ENCODE measurements at regions not wholly inside any gene's neighbourhood (a gene's known extent, or its start where the extent isn't known, plus 50 kb on each side); places are given as distances from the start of the nearest gene placed in this dataset.

DNA sequence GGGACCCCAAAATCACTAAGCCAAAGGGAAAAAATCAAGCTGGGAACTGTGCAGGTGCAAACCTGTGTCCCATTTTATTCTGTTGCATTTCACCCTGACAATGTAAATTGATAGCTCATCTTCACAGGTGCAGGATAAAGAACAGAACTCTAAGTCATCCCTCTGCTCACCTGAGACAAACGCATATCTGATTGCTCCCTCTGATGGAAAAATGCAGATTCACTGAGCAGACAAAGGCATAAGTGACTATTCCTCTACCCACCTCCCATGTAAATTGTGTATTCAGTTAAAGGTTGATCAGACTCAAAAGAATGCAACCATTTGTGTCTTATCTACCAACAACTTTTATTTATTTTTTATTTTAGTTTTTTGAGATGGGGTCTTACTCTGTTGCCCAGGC lies 644.2 kb downstream of the PTPRU start:
- TF ChIP-seq, protein P1, sequence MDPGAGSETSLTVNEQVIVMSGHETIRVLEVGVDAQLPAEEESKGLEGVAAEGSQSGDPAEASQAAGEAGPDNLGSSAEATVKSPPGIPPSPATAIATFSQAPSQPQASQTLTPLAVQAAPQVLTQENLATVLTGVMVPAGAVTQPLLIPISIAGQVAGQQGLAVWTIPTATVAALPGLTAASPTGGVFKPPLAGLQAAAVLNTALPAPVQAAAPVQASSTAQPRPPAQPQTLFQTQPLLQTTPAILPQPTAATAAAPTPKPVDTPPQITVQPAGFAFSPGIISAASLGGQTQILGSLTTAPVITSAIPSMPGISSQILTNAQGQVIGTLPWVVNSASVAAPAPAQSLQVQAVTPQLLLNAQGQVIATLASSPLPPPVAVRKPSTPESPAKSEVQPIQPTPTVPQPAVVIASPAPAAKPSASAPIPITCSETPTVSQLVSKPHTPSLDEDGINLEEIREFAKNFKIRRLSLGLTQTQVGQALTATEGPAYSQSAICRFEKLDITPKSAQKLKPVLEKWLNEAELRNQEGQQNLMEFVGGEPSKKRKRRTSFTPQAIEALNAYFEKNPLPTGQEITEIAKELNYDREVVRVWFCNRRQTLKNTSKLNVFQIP (CRISPR knock-in tag; IDR thresholded peaks at IDR 0.05; ENCODE audit: borderline replicate concordance, low read depth), result no peak
- TF ChIP-seq ZNF565 (CRISPR knock-in tag; conservative IDR thresholded peaks at IDR 0.05; ENCODE audit: low read depth) (no peak), TOX (CRISPR knock-in tag; IDR thresholded peaks at IDR 0.05; ENCODE audit: borderline replicate concordance) (no peak), PPARA (CRISPR knock-in tag; IDR thresholded peaks at IDR 0.05; ENCODE audit: borderline replicate concordance) (no peak), RARB (CRISPR knock-in tag; IDR thresholded peaks at IDR 0.05) (no peak), ARNTL (CRISPR knock-in tag; IDR thresholded peaks at IDR 0.05; ENCODE audit: borderline replicate concordance, low read depth) (no peak), ZNF8 (CRISPR knock-in tag; IDR thresholded peaks at IDR 0.05) (no peak), ZNF70 (CRISPR knock-in tag; IDR thresholded peaks at IDR 0.05) (no peak), ESRRG (CRISPR knock-in tag; IDR thresholded peaks at IDR 0.05) (no peak), ISL1 (CRISPR knock-in tag; IDR thresholded peaks at IDR 0.05) (no peak), SNAI2 (CRISPR knock-in tag; IDR thresholded peaks at IDR 0.05) (no peak), CSDC2 (CRISPR knock-in tag; IDR thresholded peaks at IDR 0.05) (no peak), ZFP3 (CRISPR knock-in tag; IDR thresholded peaks at IDR 0.05) (no peak), GLIS3 (CRISPR knock-in tag; IDR thresholded peaks at IDR 0.05) (no peak), ZC3H10 (CRISPR knock-in tag; IDR thresholded peaks at IDR 0.05) (no peak), PATZ1 (CRISPR knock-in tag; IDR thresholded peaks at IDR 0.05; ENCODE audit: borderline replicate concordance) (no peak), TCF4 (CRISPR knock-in tag; IDR thresholded peaks at IDR 0.05; ENCODE audit: borderline replicate concordance) (no peak)
- TF ChIP-seq, protein P2, sequence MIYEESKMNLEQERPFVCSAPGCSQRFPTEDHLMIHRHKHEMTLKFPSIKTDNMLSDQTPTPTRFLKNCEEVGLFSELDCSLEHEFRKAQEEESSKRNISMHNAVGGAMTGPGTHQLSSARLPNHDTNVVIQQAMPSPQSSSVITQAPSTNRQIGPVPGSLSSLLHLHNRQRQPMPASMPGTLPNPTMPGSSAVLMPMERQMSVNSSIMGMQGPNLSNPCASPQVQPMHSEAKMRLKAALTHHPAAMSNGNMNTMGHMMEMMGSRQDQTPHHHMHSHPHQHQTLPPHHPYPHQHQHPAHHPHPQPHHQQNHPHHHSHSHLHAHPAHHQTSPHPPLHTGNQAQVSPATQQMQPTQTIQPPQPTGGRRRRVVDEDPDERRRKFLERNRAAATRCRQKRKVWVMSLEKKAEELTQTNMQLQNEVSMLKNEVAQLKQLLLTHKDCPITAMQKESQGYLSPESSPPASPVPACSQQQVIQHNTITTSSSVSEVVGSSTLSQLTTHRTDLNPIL (CRISPR knock-in tag; IDR thresholded peaks at IDR 0.05; ENCODE audit: low read depth), result no peak
- TF ChIP-seq, protein P3, sequence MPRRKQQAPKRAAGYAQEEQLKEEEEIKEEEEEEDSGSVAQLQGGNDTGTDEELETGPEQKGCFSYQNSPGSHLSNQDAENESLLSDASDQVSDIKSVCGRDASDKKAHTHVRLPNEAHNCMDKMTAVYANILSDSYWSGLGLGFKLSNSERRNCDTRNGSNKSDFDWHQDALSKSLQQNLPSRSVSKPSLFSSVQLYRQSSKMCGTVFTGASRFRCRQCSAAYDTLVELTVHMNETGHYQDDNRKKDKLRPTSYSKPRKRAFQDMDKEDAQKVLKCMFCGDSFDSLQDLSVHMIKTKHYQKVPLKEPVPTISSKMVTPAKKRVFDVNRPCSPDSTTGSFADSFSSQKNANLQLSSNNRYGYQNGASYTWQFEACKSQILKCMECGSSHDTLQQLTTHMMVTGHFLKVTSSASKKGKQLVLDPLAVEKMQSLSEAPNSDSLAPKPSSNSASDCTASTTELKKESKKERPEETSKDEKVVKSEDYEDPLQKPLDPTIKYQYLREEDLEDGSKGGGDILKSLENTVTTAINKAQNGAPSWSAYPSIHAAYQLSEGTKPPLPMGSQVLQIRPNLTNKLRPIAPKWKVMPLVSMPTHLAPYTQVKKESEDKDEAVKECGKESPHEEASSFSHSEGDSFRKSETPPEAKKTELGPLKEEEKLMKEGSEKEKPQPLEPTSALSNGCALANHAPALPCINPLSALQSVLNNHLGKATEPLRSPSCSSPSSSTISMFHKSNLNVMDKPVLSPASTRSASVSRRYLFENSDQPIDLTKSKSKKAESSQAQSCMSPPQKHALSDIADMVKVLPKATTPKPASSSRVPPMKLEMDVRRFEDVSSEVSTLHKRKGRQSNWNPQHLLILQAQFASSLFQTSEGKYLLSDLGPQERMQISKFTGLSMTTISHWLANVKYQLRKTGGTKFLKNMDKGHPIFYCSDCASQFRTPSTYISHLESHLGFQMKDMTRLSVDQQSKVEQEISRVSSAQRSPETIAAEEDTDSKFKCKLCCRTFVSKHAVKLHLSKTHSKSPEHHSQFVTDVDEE (CRISPR knock-in tag; IDR thresholded peaks at IDR 0.05), result no peak
- TF ChIP-seq, protein P4, sequence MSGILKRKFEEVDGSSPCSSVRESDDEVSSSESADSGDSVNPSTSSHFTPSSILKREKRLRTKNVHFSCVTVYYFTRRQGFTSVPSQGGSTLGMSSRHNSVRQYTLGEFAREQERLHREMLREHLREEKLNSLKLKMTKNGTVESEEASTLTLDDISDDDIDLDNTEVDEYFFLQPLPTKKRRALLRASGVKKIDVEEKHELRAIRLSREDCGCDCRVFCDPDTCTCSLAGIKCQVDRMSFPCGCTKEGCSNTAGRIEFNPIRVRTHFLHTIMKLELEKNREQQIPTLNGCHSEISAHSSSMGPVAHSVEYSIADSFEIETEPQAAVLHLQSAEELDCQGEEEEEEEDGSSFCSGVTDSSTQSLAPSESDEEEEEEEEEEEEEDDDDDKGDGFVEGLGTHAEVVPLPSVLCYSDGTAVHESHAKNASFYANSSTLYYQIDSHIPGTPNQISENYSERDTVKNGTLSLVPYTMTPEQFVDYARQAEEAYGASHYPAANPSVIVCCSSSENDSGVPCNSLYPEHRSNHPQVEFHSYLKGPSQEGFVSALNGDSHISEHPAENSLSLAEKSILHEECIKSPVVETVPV (CRISPR knock-in tag; IDR thresholded peaks at IDR 0.05), result no peak
- no peak for ATAC-seq

- ATAC-seq, result no peak
- TF ChIP-seq, protein P1 (CRISPR knock-in tag; IDR thresholded peaks at IDR 0.05; ENCODE audit: borderline replicate concordance, low read depth), result no peak
- TF ChIP-seq ISL1 (CRISPR knock-in tag; IDR thresholded peaks at IDR 0.05), result no peak
- TF ChIP-seq ZFP3 (CRISPR knock-in tag; IDR thresholded peaks at IDR 0.05), result no peak
- TF ChIP-seq SNAI2 (CRISPR knock-in tag; IDR thresholded peaks at IDR 0.05), result no peak
- TF ChIP-seq, protein P4 (CRISPR knock-in tag; IDR thresholded peaks at IDR 0.05), result no peak
- TF ChIP-seq BACH2 (CRISPR knock-in tag; IDR thresholded peaks at IDR 0.05; ENCODE audit: borderline replicate concordance), result no peak
- no peak for TF ChIP-seq RARB (CRISPR knock-in tag; IDR thresholded peaks at IDR 0.05)
- no peak for TF ChIP-seq TCF4 (CRISPR knock-in tag; IDR thresholded peaks at IDR 0.05; ENCODE audit: borderline replicate concordance)
- TF ChIP-seq ZC3H10 (CRISPR knock-in tag; IDR thresholded peaks at IDR 0.05), result no peak
- TF ChIP-seq PATZ1 (CRISPR knock-in tag; IDR thresholded peaks at IDR 0.05; ENCODE audit: borderline replicate concordance), result no peak
- TF ChIP-seq ZFP30 (CRISPR knock-in tag; IDR thresholded peaks at IDR 0.05), result no peak
- TF ChIP-seq ZNF8 (CRISPR knock-in tag; IDR thresholded peaks at IDR 0.05), result no peak
- TF ChIP-seq ZNF70 (CRISPR knock-in tag; IDR thresholded peaks at IDR 0.05), result no peak
- TF ChIP-seq PPARA (CRISPR knock-in tag; IDR thresholded peaks at IDR 0.05; ENCODE audit: borderline replicate concordance), result no peak
- TF ChIP-seq ESRRG (CRISPR knock-in tag; IDR thresholded peaks at IDR 0.05), result no peak
- TF ChIP-seq GLIS3 (CRISPR knock-in tag; IDR thresholded peaks at IDR 0.05), result no peak
- no peak for TF ChIP-seq OSR1 (CRISPR knock-in tag; IDR thresholded peaks at IDR 0.05)
- TF ChIP-seq ARNTL (CRISPR knock-in tag; IDR thresholded peaks at IDR 0.05; ENCODE audit: borderline replicate concordance, low read depth), result no peak
Observed at GRCh38 chr1:29879217-29879616, 642.9 kb downstream of the PTPRU start.
